GM18870 (cell line): ENCODE measurements at regions not wholly inside any gene's neighbourhood (a gene's known extent, or its start where the extent isn't known, plus 50 kb on each side); places are given as distances from the start of the nearest gene placed in this dataset.
"Not testable (repeated sequence)": the region's sequence is repeated elsewhere in the genome, so short reads cannot be mapped to it uniquely, and the experiment has no call there.

ENCODE experiments used
- ATAC-seq: cut with Tn5 transposase; IDR thresholded peaks from one replicate; pipeline ENCODE4 v1.9.1; 2021; ENCODE audit warnings: moderate library complexity; ENCODE audit not compliant: unreplicated experiment

- no peak for ATAC-seq
Measured at GRCh38 chr7:91565499-91566401, 301.5 kb downstream of the FZD1 start.

- ATAC-seq = no peak
Measured at GRCh38 chr7:91566402-91566732, 302.1 kb downstream of the FZD1 start.

- ATAC-seq = no peak
Measured at GRCh38 chr7:91567081-91568012, 303.1 kb downstream of the FZD1 start.

- no peak for ATAC-seq
Measured at GRCh38 chr7:91568138-91568537, 303.9 kb downstream of the FZD1 start.

GRCh38 chr7:91569728-91570457 is 305.7 kb downstream of the FZD1 start:
- no peak for ATAC-seq

- no peak for ATAC-seq
Measured at GRCh38 chr7:91570560-91570959, 306.3 kb downstream of the FZD1 start.

GRCh38 chr7:91571601-91572000 is 307.4 kb downstream of the FZD1 start:
- no peak for ATAC-seq

GRCh38 chr7:91573405-91573804 is 307.1 kb downstream of the MTERF1 start:
- ATAC-seq = no peak

- not testable (repeated sequence) for ATAC-seq
Measured at GRCh38 chr7:91576459-91576858, 304.0 kb downstream of the MTERF1 start.

- ATAC-seq = no peak
Measured at GRCh38 chr7:91579837-91580236, 300.7 kb downstream of the MTERF1 start.

- ATAC-seq = no peak
Measured at GRCh38 chr7:91582799-91583477, 297.6 kb downstream of the MTERF1 start.

- ATAC-seq = no peak
Measured at GRCh38 chr7:91596287-91596686, 284.2 kb downstream of the MTERF1 start.

GRCh38 chr7:91598791-91599190 is 281.7 kb downstream of the MTERF1 start:
- no peak for ATAC-seq

- no peak for ATAC-seq
Measured at GRCh38 chr7:91600112-91600511, 280.4 kb downstream of the MTERF1 start.

GRCh38 chr7:91603707-91604106 is 276.8 kb downstream of the MTERF1 start:
- no peak for ATAC-seq

- no peak for ATAC-seq
Measured at GRCh38 chr7:91608606-91609005, 271.9 kb downstream of the MTERF1 start.

- no peak for ATAC-seq
Measured at GRCh38 chr7:91609525-91609924, 271.0 kb downstream of the MTERF1 start.

GRCh38 chr7:91614431-91614830 is 266.1 kb downstream of the MTERF1 start:
- ATAC-seq = no peak

- no peak for ATAC-seq
Measured at GRCh38 chr7:91618776-91619765, 261.4 kb downstream of the MTERF1 start.
